H9 (cell line): ENCODE measurements at regions not wholly inside any gene's neighbourhood (a gene's known extent, or its start where the extent isn't known, plus 50 kb on each side); places are given as distances from the start of the nearest gene placed in this dataset.

ENCODE experiments used
- DNase-seq: peaks from one replicate; pipeline ENCODE4 v3.0.0-alpha.2; 2017
- H2AFZ ChIP-seq: one replicate; pipeline ENCODE4 v1.6.1; 2013; ENCODE audit warnings: mild to moderate bottlenecking, low read length, control low read depth, moderate library complexity
- H2AK5ac ChIP-seq: 2 replicates; pipeline ENCODE4 v1.6.1; 2013; ENCODE audit warnings: low read length, control low read depth, mixed read lengths; ENCODE audit not compliant: insufficient read length
- H2BK120ac ChIP-seq: one replicate; pipeline ENCODE4 v1.6.1; 2013; ENCODE audit warnings: low read depth, mild to moderate bottlenecking, low read length, control low read depth, inconsistent platforms; ENCODE audit not compliant: poor library complexity, severe bottlenecking
- H2BK12ac ChIP-seq: 2 replicates; pipeline ENCODE4 v1.6.1; 2013; ENCODE audit warnings: low read length, control low read depth, mixed read lengths, low read depth; ENCODE audit not compliant: insufficient read length
- H2BK15ac ChIP-seq: 2 replicates; pipeline ENCODE4 v1.6.1; 2013; ENCODE audit warnings: low read depth, low read length, control low read depth
- H2BK20ac ChIP-seq: one replicate; pipeline ENCODE4 v1.6.1; 2013; ENCODE audit warnings: low read depth, mild to moderate bottlenecking, low read length, control low read depth, inconsistent platforms; ENCODE audit not compliant: poor library complexity, severe bottlenecking
- H2BK5ac ChIP-seq: 2 replicates; pipeline ENCODE4 v1.6.1; 2013; ENCODE audit warnings: low read length, control low read depth, mixed read lengths; ENCODE audit not compliant: insufficient read length
- H3K14ac ChIP-seq: 2 replicates; pipeline ENCODE4 v1.6.1; 2013; ENCODE audit warnings: low read length, control low read depth; ENCODE audit not compliant: insufficient read depth
- H3K18ac ChIP-seq: 2 replicates; pipeline ENCODE4 v1.6.1; 2013; ENCODE audit warnings: low read depth, mild to moderate bottlenecking, mixed read lengths, low read length, control low read depth; ENCODE audit not compliant: insufficient read length
- H3K23ac ChIP-seq: 2 replicates; pipeline ENCODE4 v1.6.1; 2013; ENCODE audit warnings: low read length, control low read depth, mixed read lengths, low read depth; ENCODE audit not compliant: insufficient read length
- H3K23me2 ChIP-seq: 2 replicates; pipeline ENCODE4 v1.6.1; 2013; ENCODE audit warnings: low read depth, mild to moderate bottlenecking, mixed read lengths, low read length, control low read depth; ENCODE audit not compliant: insufficient read length, poor library complexity, severe bottlenecking
- H3K27ac ChIP-seq: 2 replicates; pipeline ENCODE4 v1.5.1; 2013; ENCODE audit warnings: low read length, control low read depth, mixed read lengths, low read depth; ENCODE audit not compliant: insufficient read length
- H3K27me3 ChIP-seq: 2 replicates; pipeline ENCODE4 v1.6.1; 2013; ENCODE audit warnings: low read length, control low read depth, inconsistent platforms; ENCODE audit not compliant: insufficient read depth
- H3K4ac ChIP-seq: 2 replicates; pipeline ENCODE4 v1.6.1; 2013; ENCODE audit warnings: low read depth, mild to moderate bottlenecking, control low read depth, inconsistent platforms, low read length, moderate library complexity
- H3K4me1 ChIP-seq: 2 replicates; pipeline ENCODE4 v1.6.1; 2013; ENCODE audit warnings: low read length, control low read depth, inconsistent platforms; ENCODE audit not compliant: insufficient read depth
- H3K4me2 ChIP-seq: 2 replicates; pipeline ENCODE4 v1.6.1; 2013; ENCODE audit warnings: low read length, control low read depth, mixed read lengths; ENCODE audit not compliant: insufficient read length, insufficient read depth
- H3K56ac ChIP-seq: 2 replicates; pipeline ENCODE4 v1.6.1; 2013; ENCODE audit warnings: low read depth, mild to moderate bottlenecking, mixed read lengths, low read length, control low read depth; ENCODE audit not compliant: insufficient read length
- H3K79me1 ChIP-seq: 2 replicates; pipeline ENCODE4 v1.6.1; 2013; ENCODE audit warnings: low read depth, mild to moderate bottlenecking, moderate library complexity, low read length, control low read depth, inconsistent platforms; ENCODE audit not compliant: insufficient read depth, poor library complexity, severe bottlenecking
- H3K79me2 ChIP-seq: 2 replicates; pipeline ENCODE4 v1.6.1; 2013; ENCODE audit warnings: low read length, control low read depth, inconsistent platforms; ENCODE audit not compliant: insufficient read depth
- H3K9ac ChIP-seq: 2 replicates; pipeline ENCODE4 v1.6.1; 2013; ENCODE audit warnings: low read length, control low read depth, mixed read lengths; ENCODE audit not compliant: insufficient read length; ENCODE audit errors: extremely low read depth
- H3K9me3 ChIP-seq: one replicate; pipeline ENCODE4 v1.6.1; 2013; ENCODE audit warnings: low read depth, low read length, inconsistent platforms; ENCODE audit not compliant: control insufficient read depth
- H3T11ph ChIP-seq: one replicate; pipeline ENCODE4 v1.6.1; 2013; ENCODE audit warnings: mild to moderate bottlenecking, low read length, control low read depth, inconsistent platforms
- H4K20me1 ChIP-seq: one replicate; pipeline ENCODE4 v1.6.1; 2013; ENCODE audit not compliant: control insufficient read depth, insufficient read length, insufficient read depth
- H4K5ac ChIP-seq: 2 replicates; pipeline ENCODE4 v1.6.1; 2013; ENCODE audit warnings: low read depth, mild to moderate bottlenecking, mixed read lengths, low read length, control low read depth; ENCODE audit not compliant: insufficient read length
- H4K8ac ChIP-seq: replicated peaks from 2 replicates; pipeline ENCODE4 v1.6.1; 2013; ENCODE audit warnings: low read length, control low read depth, mixed read lengths, low read depth; ENCODE audit not compliant: insufficient read length
- H4K91ac ChIP-seq: 2 replicates; pipeline ENCODE4 v1.6.1; 2013; ENCODE audit warnings: low read depth, mild to moderate bottlenecking, moderate library complexity, mixed read lengths, low read length, control low read depth; ENCODE audit not compliant: insufficient read length
- H3K27ac Mint-ChIP-seq, 3 experiments: 2 replicates in 2 of 3; 3 replicates in 1 of 3; pipeline ENCODE4 v1.8.0; 2020 to 2021; ENCODE audit warnings: mixed read lengths in 3 of 3, mild to moderate bottlenecking in 1 of 3, moderate library complexity in 1 of 3
- H3K27me3 Mint-ChIP-seq: 2 replicates; pipeline ENCODE4 v1.8.0; 2021; ENCODE audit warnings: low read depth, mild to moderate bottlenecking, moderate library complexity, mixed read lengths
- H3K36me3 Mint-ChIP-seq, 3 experiments: 2 replicates in 2 of 3; 3 replicates in 1 of 3; pipeline ENCODE4 v1.8.0; 2020 to 2021; ENCODE audit warnings: low read depth in 3 of 3, mixed read lengths in 3 of 3; ENCODE audit not compliant: insufficient read depth in 1 of 3
- H3K4me1 Mint-ChIP-seq, 2 experiments: 2 replicates each; pipeline ENCODE4 v1.8.0; 2020; ENCODE audit warnings: mixed read lengths in 2 of 2
- H3K4me3 Mint-ChIP-seq, 2 experiments: 2 replicates in 1 of 2; 3 replicates in 1 of 2; pipeline ENCODE4 v1.8.0; 2020 to 2021; ENCODE audit warnings: mild to moderate bottlenecking in 2 of 2, mixed read lengths in 2 of 2, moderate library complexity in 1 of 2
- H3K9me3 Mint-ChIP-seq, 2 experiments: 2 replicates in 1 of 2; 3 replicates in 1 of 2; pipeline ENCODE4 v1.8.0; 2020; ENCODE audit warnings: mild to moderate bottlenecking in 2 of 2, mixed read lengths in 2 of 2, moderate library complexity in 1 of 2
- CTCF ChIP-seq: fragments of 200-600 bp; sonication (generic); conservative IDR thresholded peaks from 3 replicates; pipeline ENCODE4 v1.8.0; 2021; ENCODE audit warnings: antibody characterized with exemption, mild to moderate bottlenecking
- WGBS: extraction: QIAGEN DNeasy Blood & Tissue Kit; methylation state at CpG from one replicate; pipeline ENCODE4 v1.1.7; 2013; ENCODE audit warnings: missing lambda C conversion rate, low lambda C conversion rate, mixed read lengths; ENCODE audit not compliant: insufficient read length; ENCODE audit errors: extremely low coverage; 5-methylcytosine and 5-hydroxymethylcytosine counted together

GRCh38 chr18:70641156-70641775 is 352.4 kb downstream of the SOCS6 start:
- H3K36me3 Mint-ChIP-seq: no peaks in the 10 kb centered on the region
- no peaks in the 10 kb centered on the region for H4K20me1 ChIP-seq
- no peaks in the 10 kb centered on the region for H3K27me3 Mint-ChIP-seq
- no peaks in the 10 kb centered on the region; a peak in 2 of 5 replicates for H3K9me3 Mint-ChIP-seq
- no peak overlapping the region for H3K9ac ChIP-seq
- DNase-seq: no peak
- H3K4me1 Mint-ChIP-seq: peaks cover 8 to 11% of the 10 kb centered on the region in 2 experiments
- TF ChIP-seq CTCF: no peak
- H3K27ac Mint-ChIP-seq: no peak overlapping the region
- no peak overlapping the region for H3K4me3 Mint-ChIP-seq
- H3K4ac ChIP-seq: no peak overlapping the region
- no peak overlapping the region for H3K18ac ChIP-seq
- H2AK5ac ChIP-seq: no peak overlapping the region
- H2BK20ac ChIP-seq: no peak overlapping the region
- H4K5ac ChIP-seq: no peak overlapping the region
- no peak overlapping the region for H2BK15ac ChIP-seq
- H2BK12ac ChIP-seq: no peak overlapping the region
- H3T11ph ChIP-seq: no peak overlapping the region
- no peak overlapping the region for H2AFZ ChIP-seq
- H3K27ac ChIP-seq: no peak overlapping the region
- no CpG with 5 or more reads among the region's 6 CpGs for WGBS
- H3K23ac ChIP-seq: no peak overlapping the region
- H3K23me2 ChIP-seq: no peaks in the 10 kb centered on the region
- no peaks in the 10 kb centered on the region for H3K9me3 ChIP-seq
- H2BK5ac ChIP-seq: no peak overlapping the region
- H3K27me3 ChIP-seq: no peaks in the 10 kb centered on the region
- no peaks in the 10 kb centered on the region for H3K79me2 ChIP-seq
- no peak overlapping the region for H3K4me2 ChIP-seq
- H4K8ac ChIP-seq: no peak overlapping the region
- no peaks in the 10 kb centered on the region for H3K79me1 ChIP-seq
- no peak overlapping the region for H3K14ac ChIP-seq
- no peak overlapping the region for H4K91ac ChIP-seq
- H2BK120ac ChIP-seq: no peak overlapping the region
- H3K4me1 ChIP-seq: no peaks in the 10 kb centered on the region
- no peak overlapping the region for H3K56ac ChIP-seq
